GM12878 (cell line): ENCODE measurements at regions not wholly inside any gene's neighbourhood (a gene's known extent, or its start where the extent isn't known, plus 50 kb on each side); places are given as distances from the start of the nearest gene placed in this dataset.

Source experiments
- ATAC-seq: fragments of 200-7000 bp; cut with Tn5 transposase; 3 replicates; pipeline ENCODE4 v1.9.1; 2020; ENCODE audit warnings: mild to moderate bottlenecking, moderate library complexity
- BruUV-seq: library from RNA; stranded (reverse); fragments of 400-500 nt; replicated peaks from 2 replicates; lab custom pipeline; 2021; lab: Mats Ljungman, UMichigan
- CTCF ChIA-PET: fragments of 300-600 bp; sonication (Branson Sonifier 250); formaldehyde crosslinking; extraction: SDS; loops from one replicate; lab custom pipeline; 2021; ENCODE audit warnings: inconsistent platforms; lab: Yijun Ruan, JAX
- POLR2A ChIA-PET: fragments of 350-600 bp; formaldehyde crosslinking; extraction: SDS; loops from one replicate; lab custom pipeline; 2021; ENCODE audit warnings: inconsistent platforms; lab: Charles Lee
- RAD21 ChIA-PET: fragments of 300-600 bp; sonication (Branson Sonifier 250); formaldehyde crosslinking; loops from one replicate; lab custom pipeline; 2023; ENCODE audit warnings: antibody characterized with exemption; ENCODE audit not compliant: unreplicated experiment; lab: Charles Lee
- SMC1A ChIA-PET: fragments of 300-600 bp; sonication (Branson Sonifier 250); formaldehyde crosslinking; loops from one replicate; lab custom pipeline; 2023; ENCODE audit not compliant: unreplicated experiment, uncharacterized antibody; lab: Charles Lee
- DNase-seq: peaks from one replicate; pipeline ENCODE4 v3.0.0-alpha.2; 2011; ENCODE audit warnings: low read depth, low spot score
- FAIRE-seq: peaks from 3 replicates; lab custom pipeline; 2011; peaks lifted over from hg19 to GRCh38; lab: Jason Lieb, UNC
- H2AFZ ChIP-seq: 2 replicates; pipeline ENCODE4 v1.6.0; 2011; ENCODE audit warnings: low read depth, low read length, control low read depth; ENCODE audit not compliant: control insufficient read depth
- H3K27ac ChIP-seq: 2 replicates; pipeline ENCODE4 v1.5.1; 2011; ENCODE audit warnings: control low read depth; ENCODE audit not compliant: control insufficient read depth, insufficient read depth
- H3K27me3 ChIP-seq, 2 experiments: replicated peaks in 1 of 2; 2 replicates each; pipeline versions ENCODE4 v1.6.0 to v1.6.1; 2011; ENCODE audit warnings: low read length in 1 of 2; ENCODE audit not compliant: control insufficient read depth in 2 of 2, insufficient read depth in 2 of 2
- H3K36me3 ChIP-seq, 2 experiments: 2 replicates each; pipeline ENCODE4 v1.5.1; 2011; ENCODE audit warnings: low read length in 1 of 2; ENCODE audit not compliant: control insufficient read depth in 2 of 2, insufficient read depth in 2 of 2
- H3K4me1 ChIP-seq: 2 replicates; pipeline ENCODE4 v1.6.1; 2011; ENCODE audit warnings: mild to moderate bottlenecking, low read length, moderate library complexity, mixed read lengths; ENCODE audit not compliant: control insufficient read depth, insufficient read depth
- H3K4me2 ChIP-seq: 2 replicates; pipeline ENCODE4 v1.6.0; 2011; ENCODE audit warnings: control low read depth; ENCODE audit not compliant: control insufficient read depth, insufficient read depth
- H3K4me3 ChIP-seq: fragments of 200-600 bp; sonication (generic); 2 replicates; pipeline ENCODE4 v1.5.1; 2016
- H3K79me2 ChIP-seq: 2 replicates; pipeline ENCODE4 v1.6.0; 2011; ENCODE audit warnings: low read length; ENCODE audit not compliant: control insufficient read depth, insufficient read depth
- H3K9ac ChIP-seq: 2 replicates; pipeline ENCODE4 v1.8.0; 2011; ENCODE audit warnings: low read length, control low read depth, mixed read lengths; ENCODE audit not compliant: control insufficient read depth, insufficient read depth
- H3K9me3 ChIP-seq: replicated peaks from 3 replicates; pipeline ENCODE4 v1.5.1; 2011; ENCODE audit warnings: mild to moderate bottlenecking, low read length; ENCODE audit not compliant: control insufficient read depth, insufficient read depth
- H4K20me1 ChIP-seq: 2 replicates; pipeline ENCODE4 v1.6.0; 2011; ENCODE audit not compliant: control insufficient read depth, insufficient read depth
- CBX3 ChIP-seq: fragments of 200-600 bp; sonication (generic); IDR thresholded peaks from 2 replicates; pipeline ENCODE4 v1.6.1; 2016; ENCODE audit warnings: low read depth, borderline replicate concordance
- HDGF ChIP-seq: fragments of 450-650 bp; IDR thresholded peaks from 2 replicates; pipeline ENCODE4 v1.6.1; 2016; ENCODE audit warnings: antibody characterized with exemption
- MTA2 ChIP-seq: fragments of 450-650 bp; IDR thresholded peaks from 2 replicates; pipeline ENCODE4 v1.6.1; 2016; ENCODE audit warnings: low read depth, mild to moderate bottlenecking, moderate library complexity
- MXI1 ChIP-seq: fragments of 150-350 bp; IDR thresholded peaks from 2 replicates; pipeline ENCODE4 v1.6.1; 2011; ENCODE audit warnings: low read depth, mild to moderate bottlenecking, inconsistent platforms, low read length, improper control_type of control experiment
- TARDBP ChIP-seq: IDR thresholded peaks from 2 replicates; pipeline ENCODE4 v1.6.1; 2016; ENCODE audit warnings: borderline replicate concordance
- TCF7 ChIP-seq: IDR thresholded peaks from 2 replicates; pipeline ENCODE4 v1.6.1; 2014; ENCODE audit warnings: antibody characterized with exemption, borderline replicate concordance
- ZNF207 ChIP-seq: fragments of 450-650 bp; IDR thresholded peaks from 2 replicates; pipeline ENCODE4 v1.6.1; 2014; ENCODE audit warnings: antibody characterized with exemption, mild to moderate bottlenecking, borderline replicate concordance
- ZNF622 ChIP-seq: fragments of 450-650 bp; IDR thresholded peaks from 2 replicates; pipeline ENCODE4 v1.6.1; 2017; ENCODE audit warnings: mild to moderate bottlenecking, inconsistent platforms
- WGBS: methylation state at CpG from one replicate; pipeline ENCODE4 v1.1.6; 2016; ENCODE audit warnings: low lambda C conversion rate; ENCODE audit not compliant: insufficient replicate concordance, insufficient coverage; ENCODE audit errors: missing lambda C conversion rate; 5-methylcytosine and 5-hydroxymethylcytosine counted together
- in situ Hi-C: fragments of 300-500 bp; cut with MboI; formaldehyde crosslinking; loops from 9 replicates; pipeline ENCODE4 v1.14.3; 2018; ENCODE audit warnings: mixed read lengths
- intact Hi-C: fragments of 100-400 bp; cut with micrococcal nuclease; formaldehyde crosslinking; loops from one replicate; pipeline ENCODE4 v1.14.2; 2022; ENCODE audit not compliant: unreplicated experiment
- TF ChIP-seq, protein P1 (sequence below): IDR thresholded peaks from 2 replicates; pipeline ENCODE4 v1.6.1; 2011; ENCODE audit warnings: mild to moderate bottlenecking, low read depth, low read length, moderate library complexity; ENCODE audit not compliant: insufficient replicate concordance
- TF ChIP-seq, protein P2 (sequence below): IDR thresholded peaks from 2 replicates; pipeline ENCODE4 v1.6.1; 2012; ENCODE audit warnings: low read depth, low read length, improper control_type of control experiment

- no peak for TF ChIP-seq ZNF207
- no peak for TF ChIP-seq MXI1
- TF ChIP-seq TCF7: no peak
- TF ChIP-seq, protein P1, sequence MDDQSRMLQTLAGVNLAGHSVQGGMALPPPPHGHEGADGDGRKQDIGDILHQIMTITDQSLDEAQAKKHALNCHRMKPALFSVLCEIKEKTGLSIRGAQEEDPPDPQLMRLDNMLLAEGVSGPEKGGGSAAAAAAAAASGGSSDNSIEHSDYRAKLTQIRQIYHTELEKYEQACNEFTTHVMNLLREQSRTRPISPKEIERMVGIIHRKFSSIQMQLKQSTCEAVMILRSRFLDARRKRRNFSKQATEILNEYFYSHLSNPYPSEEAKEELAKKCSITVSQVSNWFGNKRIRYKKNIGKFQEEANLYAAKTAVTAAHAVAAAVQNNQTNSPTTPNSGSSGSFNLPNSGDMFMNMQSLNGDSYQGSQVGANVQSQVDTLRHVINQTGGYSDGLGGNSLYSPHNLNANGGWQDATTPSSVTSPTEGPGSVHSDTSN: no peak
- TF ChIP-seq TARDBP: no peak
- no peak for TF ChIP-seq MTA2
- no peak for TF ChIP-seq ZNF622
- TF ChIP-seq, protein P2, sequence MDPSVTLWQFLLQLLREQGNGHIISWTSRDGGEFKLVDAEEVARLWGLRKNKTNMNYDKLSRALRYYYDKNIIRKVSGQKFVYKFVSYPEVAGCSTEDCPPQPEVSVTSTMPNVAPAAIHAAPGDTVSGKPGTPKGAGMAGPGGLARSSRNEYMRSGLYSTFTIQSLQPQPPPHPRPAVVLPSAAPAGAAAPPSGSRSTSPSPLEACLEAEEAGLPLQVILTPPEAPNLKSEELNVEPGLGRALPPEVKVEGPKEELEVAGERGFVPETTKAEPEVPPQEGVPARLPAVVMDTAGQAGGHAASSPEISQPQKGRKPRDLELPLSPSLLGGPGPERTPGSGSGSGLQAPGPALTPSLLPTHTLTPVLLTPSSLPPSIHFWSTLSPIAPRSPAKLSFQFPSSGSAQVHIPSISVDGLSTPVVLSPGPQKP: no peak
- no peak for TF ChIP-seq CBX3
- TF ChIP-seq HDGF: no peak
- Histone ChIP-seq H3K4me3 (no peak overlapping the region), H3K9ac (no peak overlapping the region), H2AFZ (no peak overlapping the region), H4K20me1 (no peaks in the 10 kb centered on the region), H3K79me2 (no peaks in the 10 kb centered on the region), H3K4me1 (no peaks in the 10 kb centered on the region), H3K27me3 (no peaks in the 10 kb centered on the region), H3K36me3 (no peaks in the 10 kb centered on the region), H3K27ac (no peak overlapping the region), H3K4me2 (no peak overlapping the region), H3K9me3 (no peaks in the 10 kb centered on the region)
- no TSS peak for BruUV-seq
- SMC1A ChIA-PET: no interaction called here
- RAD21 ChIA-PET: no interaction called here
- FAIRE-seq (no peak), ATAC-seq (no peak), DNase-seq (no peak)
- intact Hi-C loops: no loop called here
- in situ Hi-C loops: no loop called here
- CTCF ChIA-PET: no interaction called here
- POLR2A ChIA-PET: no interaction called here
- WGBS: 33% methylated on average over 6 of the region's 6 CpGs
These were observed 2030.6 kb upstream of the NUDT12 start for GRCh38 chr5:105593011-105593760.
